ENCODE measurements at regions not wholly inside any gene's neighbourhood (a gene's known extent, or its start where the extent isn't known, plus 50 kb on each side); places are given as distances from the start of the nearest gene placed in this dataset.
"Not testable (repeated sequence)": the region's sequence is repeated elsewhere in the genome, so short reads cannot be mapped to it uniquely, and the experiment has no call there.

- H3K36me3 Mint-ChIP-seq (ENCODE audit: low read depth); H3K27me3 Mint-ChIP-seq (ENCODE audit: low read depth); DNase-seq; CTCF ChIA-PET; H3K9me3 Mint-ChIP-seq; H3K4me3 Mint-ChIP-seq; intact Hi-C loops (cut with micrococcal nuclease): not testable (repeated sequence)
- peaks cover 58% of the 10 kb centered on the region for H3K4me1 Mint-ChIP-seq (ENCODE audit: low read depth)
- peak overlapping the region; percentile 67 for H3K27ac Mint-ChIP-seq
Measured at GRCh38 chr1:148366136-148366753, 116.9 kb downstream of the PPIAL4G start.

GRCh38 chr1:148365151-148365550 is 118.0 kb downstream of the PPIAL4G start:
- H3K36me3 Mint-ChIP-seq (ENCODE audit: low read depth); DNase-seq; H3K9me3 Mint-ChIP-seq; intact Hi-C loops (cut with micrococcal nuclease); CTCF ChIA-PET; H3K4me3 Mint-ChIP-seq; H3K27me3 Mint-ChIP-seq (ENCODE audit: low read depth): not testable (repeated sequence)
- Mint-ChIP-seq H3K4me1 (ENCODE audit: low read depth) (peaks cover 48% of the 10 kb centered on the region), H3K27ac (peak overlapping the region; percentile 7)

- intact Hi-C loops (cut with micrococcal nuclease); H3K9me3 Mint-ChIP-seq; H3K27me3 Mint-ChIP-seq (ENCODE audit: low read depth); DNase-seq; H3K36me3 Mint-ChIP-seq (ENCODE audit: low read depth); H3K4me3 Mint-ChIP-seq; H3K27ac Mint-ChIP-seq: not testable (repeated sequence)
- CTCF ChIA-PET = interaction anchor here (0.6 to 1.3 kb wide), 3 partner anchors 8 to 29 kb away, joined by 3 to 7 read pairs (median 4); no protein-coding TSS in a partner anchor
- H3K4me1 Mint-ChIP-seq (ENCODE audit: low read depth) = peaks cover 43% of the 10 kb centered on the region
Measured at GRCh38 chr1:148363979-148364378, 119.1 kb downstream of the PPIAL4G start.

- H3K9me3 Mint-ChIP-seq = no peaks in the 10 kb centered on the region
- CTCF ChIA-PET = interaction anchor here (0.6 to 1.5 kb wide), 4 partner anchors 9 to 100 kb away, joined by 3 to 7 read pairs (median 4); no protein-coding TSS in a partner anchor
- no peaks in the 10 kb centered on the region for H3K36me3 Mint-ChIP-seq (ENCODE audit: low read depth)
- intact Hi-C loops (cut with micrococcal nuclease) = no loop called here
- DNase-seq = peak; percentile 44
- H3K4me1 Mint-ChIP-seq (ENCODE audit: low read depth) = peaks cover 43% of the 10 kb centered on the region
- no peaks in the 10 kb centered on the region for H3K27me3 Mint-ChIP-seq (ENCODE audit: low read depth)
- H3K27ac Mint-ChIP-seq = peak overlapping the region; percentile 82
- H3K4me3 Mint-ChIP-seq = peak overlapping the region; percentile 78
Measured at GRCh38 chr1:148363439-148363810, 119.7 kb downstream of the PPIAL4G start.

GRCh38 chr1:148362626-148363438 is 120.3 kb downstream of the PPIAL4G start:
- Mint-ChIP-seq H3K27me3 (ENCODE audit: low read depth) (no peaks in the 10 kb centered on the region), H3K9me3 (no peaks in the 10 kb centered on the region), H3K27ac (peak overlapping the region; percentile 82), H3K36me3 (ENCODE audit: low read depth) (no peaks in the 10 kb centered on the region), H3K4me1 (ENCODE audit: low read depth) (peaks cover 43% of the 10 kb centered on the region), H3K4me3 (peak overlapping the region; percentile 78)
- intact Hi-C loops (cut with micrococcal nuclease) = loop anchor here (1.0 kb wide), 2 partner anchors 10 to 29 kb away; no protein-coding TSS in a partner anchor
- CTCF ChIA-PET = interaction anchor here (0.9 to 1.5 kb wide), 2 partner anchors 27 to 99 kb away, joined by 3 to 4 read pairs; no protein-coding TSS in a partner anchor
- DNase-seq = peak; percentile 78

- intact Hi-C loops (cut with micrococcal nuclease) = loop anchor here (1.0 kb wide), 2 partner anchors 9 to 28 kb away; no protein-coding TSS in a partner anchor
- H3K27me3 Mint-ChIP-seq (ENCODE audit: low read depth) = no peaks in the 10 kb centered on the region
- no peaks in the 10 kb centered on the region for H3K36me3 Mint-ChIP-seq (ENCODE audit: low read depth)
- DNase-seq = peak; percentile 72
- H3K27ac Mint-ChIP-seq = peak overlapping the region; percentile 82
- H3K4me1 Mint-ChIP-seq (ENCODE audit: low read depth) = peaks cover 43% of the 10 kb centered on the region
- no peaks in the 10 kb centered on the region for H3K9me3 Mint-ChIP-seq
- CTCF ChIA-PET = interaction anchor here (0.9 to 1.5 kb wide), 2 partner anchors 26 to 99 kb away, joined by 3 to 4 read pairs; no protein-coding TSS in a partner anchor
- peak overlapping the region; percentile 78 for H3K4me3 Mint-ChIP-seq
Measured at GRCh38 chr1:148362216-148362611, 120.9 kb downstream of the PPIAL4G start.

GRCh38 chr1:148361427-148362215 is 121.5 kb downstream of the PPIAL4G start:
- H3K9me3 Mint-ChIP-seq; H3K27me3 Mint-ChIP-seq (ENCODE audit: low read depth); H3K36me3 Mint-ChIP-seq (ENCODE audit: low read depth): not testable (repeated sequence)
- CTCF ChIA-PET = interaction anchor here (0.9 to 1.5 kb wide), 2 partner anchors 25 to 98 kb away, joined by 3 to 4 read pairs; no protein-coding TSS in a partner anchor
- peak overlapping the region; percentile 78 for H3K4me3 Mint-ChIP-seq
- peak overlapping the region; percentile 82 for H3K27ac Mint-ChIP-seq
- intact Hi-C loops (cut with micrococcal nuclease) = loop anchor here (1.0 kb wide), 4 partner anchors 8 to 27 kb away; no protein-coding TSS in a partner anchor
- peak; percentile 78 for DNase-seq
- peaks cover 43% of the 10 kb centered on the region for H3K4me1 Mint-ChIP-seq (ENCODE audit: low read depth)

- H3K27ac Mint-ChIP-seq = no peak overlapping the region
- DNase-seq = no peak
- CTCF ChIA-PET = no interaction called here
- peaks cover 21% of the 10 kb centered on the region for H3K27me3 Mint-ChIP-seq (ENCODE audit: low read depth)
- intact Hi-C loops (cut with micrococcal nuclease) = no loop called here
- H3K4me3 Mint-ChIP-seq = no peak overlapping the region
- no peaks in the 10 kb centered on the region for H3K36me3 Mint-ChIP-seq (ENCODE audit: low read depth)
- no peaks in the 10 kb centered on the region for H3K9me3 Mint-ChIP-seq
- H3K4me1 Mint-ChIP-seq (ENCODE audit: low read depth) = peaks cover 24% of the 10 kb centered on the region
Measured at GRCh38 chr1:148357037-148357436, 126.1 kb downstream of the PPIAL4G start.

- H3K36me3 Mint-ChIP-seq (ENCODE audit: low read depth) = no peaks in the 10 kb centered on the region
- H3K4me1 Mint-ChIP-seq (ENCODE audit: low read depth) = peaks cover 15% of the 10 kb centered on the region
- CTCF ChIA-PET = interaction anchor here (1.8 kb wide), 1 partner anchor 10 kb away, joined by 7 read pairs; no protein-coding TSS in a partner anchor
- H3K4me3 Mint-ChIP-seq = no peak overlapping the region
- intact Hi-C loops (cut with micrococcal nuclease) = no loop called here
- no peak for DNase-seq
- peaks cover 26% of the 10 kb centered on the region for H3K27me3 Mint-ChIP-seq (ENCODE audit: low read depth)
- H3K27ac Mint-ChIP-seq = no peak overlapping the region
- H3K9me3 Mint-ChIP-seq = no peaks in the 10 kb centered on the region
Measured at GRCh38 chr1:148355976-148356375, 127.1 kb downstream of the PPIAL4G start.

GRCh38 chr1:148354913-148355308 is 128.2 kb downstream of the PPIAL4G start:
- H3K4me3 Mint-ChIP-seq = no peak overlapping the region
- H3K27me3 Mint-ChIP-seq (ENCODE audit: low read depth) = peaks cover 30% of the 10 kb centered on the region

GRCh38 chr1:148354284-148354912 is 128.7 kb downstream of the PPIAL4G start:
- intact Hi-C loops (cut with micrococcal nuclease) = no loop called here
- H3K27ac Mint-ChIP-seq = no peak overlapping the region
- CTCF ChIA-PET = interaction anchor here (1.0 kb wide), 1 partner anchor 18 kb away, joined by 3 read pairs; no protein-coding TSS in a partner anchor
- H3K27me3 Mint-ChIP-seq (ENCODE audit: low read depth) = peaks cover 32% of the 10 kb centered on the region
- no peak for DNase-seq
- peaks cover 15% of the 10 kb centered on the region for H3K4me1 Mint-ChIP-seq (ENCODE audit: low read depth)
- no peaks in the 10 kb centered on the region for H3K9me3 Mint-ChIP-seq
- no peaks in the 10 kb centered on the region for H3K36me3 Mint-ChIP-seq (ENCODE audit: low read depth)
- H3K4me3 Mint-ChIP-seq = peak overlapping the region; percentile 63

More at GRCh38 chr1:148354913-148355308, 128.2 kb downstream of the PPIAL4G start:
- DNase-seq = no peak
- Mint-ChIP-seq H3K36me3 (ENCODE audit: low read depth) (no peaks in the 10 kb centered on the region), H3K27ac (no peak overlapping the region), H3K9me3 (no peaks in the 10 kb centered on the region), H3K4me1 (ENCODE audit: low read depth) (peaks cover 15% of the 10 kb centered on the region)
- intact Hi-C loops (cut with micrococcal nuclease) = no loop called here
- CTCF ChIA-PET = interaction anchor here (1.8 kb wide), 1 partner anchor 9 kb away, joined by 7 read pairs; no protein-coding TSS in a partner anchor

Data from activated naive CD4-positive, alpha-beta T cell treated with anti-CD3 and anti-CD28 coated beads for 36 hours (primary cell).